SU-DHL-6 (cell line): ENCODE measurements at regions not wholly inside any gene's neighbourhood (a gene's known extent, or its start where the extent isn't known, plus 50 kb on each side); places are given as distances from the start of the nearest gene placed in this dataset.

Experiments used
- H2AFZ ChIP-seq: fragments of 200-600 bp; sonication (generic); 2 replicates; pipeline ENCODE4 v1.6.1; 2014; ENCODE audit warnings: low read depth, mild to moderate bottlenecking, moderate library complexity, mixed read lengths, antibody characterized with exemption, low read length; ENCODE audit not compliant: severe bottlenecking
- H3F3A ChIP-seq: fragments of 200-600 bp; shearing (Covaris generic); 2 replicates; pipeline ENCODE4 v1.6.0; 2016; ENCODE audit warnings: antibody characterized with exemption, mild to moderate bottlenecking; ENCODE audit not compliant: insufficient read depth
- H3K27ac ChIP-seq: fragments of 200-600 bp; sonication (generic); 2 replicates; pipeline ENCODE4 v1.5.1; 2016; ENCODE audit warnings: low read depth, mild to moderate bottlenecking, low read length, moderate library complexity, mixed read lengths
- H3K27me3 ChIP-seq: fragments of 200-600 bp; sonication (generic), shearing (Covaris generic); 2 replicates; pipeline ENCODE4 v1.6.0; 2014; ENCODE audit warnings: mild to moderate bottlenecking, low read length
- H3K36me3 ChIP-seq: fragments of 200-600 bp; sonication (generic); 2 replicates; pipeline ENCODE4 v1.6.1; 2014; ENCODE audit warnings: mild to moderate bottlenecking, low read length, mixed read lengths
- H3K4me2 ChIP-seq: fragments of 300-600, 200-600 bp; shearing (Covaris generic), sonication (generic); 2 replicates; pipeline ENCODE4 v1.6.0; 2014; ENCODE audit warnings: low read length, low read depth, mild to moderate bottlenecking; ENCODE audit not compliant: poor library complexity, severe bottlenecking
- H3K4me3 ChIP-seq: fragments of 200-600 bp; sonication (generic); 2 replicates; pipeline ENCODE4 v1.5.1; 2014; ENCODE audit warnings: antibody characterized with exemption, low read length, mild to moderate bottlenecking, mixed read lengths; ENCODE audit not compliant: insufficient read depth, poor library complexity, severe bottlenecking
- H3K79me2 ChIP-seq: fragments of 200-600 bp; sonication (generic); 2 replicates; pipeline ENCODE4 v1.6.1; 2014; ENCODE audit warnings: mild to moderate bottlenecking, low read length, moderate library complexity; ENCODE audit not compliant: insufficient read depth
- H3K9ac ChIP-seq: fragments of 200-600 bp; sonication (generic); 2 replicates; pipeline ENCODE4 v1.7.0; 2014; ENCODE audit warnings: mild to moderate bottlenecking, low read length
- H3K9me2 ChIP-seq: fragments of 200-600 bp; sonication (generic); replicated peaks from 2 replicates; pipeline ENCODE4 v1.6.1; 2014; ENCODE audit warnings: low read length; ENCODE audit not compliant: insufficient read depth
- H3K9me3 ChIP-seq: fragments of 200-600 bp; sonication (generic); 2 replicates; pipeline ENCODE4 v1.6.1; 2014; ENCODE audit warnings: low read length, mixed read lengths; ENCODE audit not compliant: insufficient read depth
- H4K20me1 ChIP-seq: fragments of 200-600 bp; sonication (generic); 2 replicates; pipeline ENCODE4 v1.6.1; 2014; ENCODE audit warnings: low read depth, mild to moderate bottlenecking, antibody characterized with exemption, low read length, moderate library complexity, mixed read lengths
- EZH2phosphoT487 ChIP-seq: fragments of 200-600 bp; sonication (generic), shearing (Covaris generic); conservative IDR thresholded peaks from 2 replicates; pipeline ENCODE4 v1.6.1; 2018; ENCODE audit warnings: mild to moderate bottlenecking, antibody characterized with exemption, low read length, moderate library complexity, mixed read lengths
- TF ChIP-seq, protein P1 (sequence below): fragments of 200-600 bp; sonication (generic); IDR thresholded peaks from one replicate; pipeline ENCODE4 v1.5.1; 2017; ENCODE audit warnings: antibody characterized with exemption, mild to moderate bottlenecking, low read length, moderate library complexity; ENCODE audit not compliant: insufficient read depth, poor library complexity, severe bottlenecking

DNA sequence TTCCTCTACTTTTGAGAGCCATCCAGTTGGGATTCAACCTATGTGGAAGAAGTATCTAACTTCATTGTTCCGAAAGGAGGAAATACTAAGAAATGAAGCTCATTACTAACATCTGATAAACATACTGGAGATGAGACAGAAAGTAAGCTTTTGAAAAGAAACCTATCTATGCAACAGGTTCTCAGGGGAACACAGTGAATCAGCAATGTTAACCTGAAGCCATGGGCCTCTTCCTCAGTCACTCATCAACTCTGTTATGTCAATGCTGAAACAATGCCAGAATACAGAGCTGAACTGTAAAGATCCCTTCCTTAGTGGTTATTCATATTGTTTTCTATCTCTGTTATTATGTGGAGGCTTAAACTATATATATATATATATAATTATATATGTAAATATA, 55.5 kb upstream of the ESRRG start:
- no peak for TF ChIP-seq EZH2phosphoT487
- TF ChIP-seq, protein P1, sequence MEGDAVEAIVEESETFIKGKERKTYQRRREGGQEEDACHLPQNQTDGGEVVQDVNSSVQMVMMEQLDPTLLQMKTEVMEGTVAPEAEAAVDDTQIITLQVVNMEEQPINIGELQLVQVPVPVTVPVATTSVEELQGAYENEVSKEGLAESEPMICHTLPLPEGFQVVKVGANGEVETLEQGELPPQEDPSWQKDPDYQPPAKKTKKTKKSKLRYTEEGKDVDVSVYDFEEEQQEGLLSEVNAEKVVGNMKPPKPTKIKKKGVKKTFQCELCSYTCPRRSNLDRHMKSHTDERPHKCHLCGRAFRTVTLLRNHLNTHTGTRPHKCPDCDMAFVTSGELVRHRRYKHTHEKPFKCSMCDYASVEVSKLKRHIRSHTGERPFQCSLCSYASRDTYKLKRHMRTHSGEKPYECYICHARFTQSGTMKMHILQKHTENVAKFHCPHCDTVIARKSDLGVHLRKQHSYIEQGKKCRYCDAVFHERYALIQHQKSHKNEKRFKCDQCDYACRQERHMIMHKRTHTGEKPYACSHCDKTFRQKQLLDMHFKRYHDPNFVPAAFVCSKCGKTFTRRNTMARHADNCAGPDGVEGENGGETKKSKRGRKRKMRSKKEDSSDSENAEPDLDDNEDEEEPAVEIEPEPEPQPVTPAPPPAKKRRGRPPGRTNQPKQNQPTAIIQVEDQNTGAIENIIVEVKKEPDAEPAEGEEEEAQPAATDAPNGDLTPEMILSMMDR: no peak
- no peaks in the 10 kb centered on the region for H4K20me1 ChIP-seq
- no peaks in the 10 kb centered on the region for H3K79me2 ChIP-seq
- H3K27ac ChIP-seq: no peak overlapping the region
- H3K9me3 ChIP-seq: no peaks in the 10 kb centered on the region
- H3K9me2 ChIP-seq: no peaks in the 10 kb centered on the region
- no peaks in the 10 kb centered on the region for H3K36me3 ChIP-seq
- no peaks in the 10 kb centered on the region for H3K27me3 ChIP-seq
- H3K4me2 ChIP-seq: no peak overlapping the region
- no peak overlapping the region for H2AFZ ChIP-seq
- no peak overlapping the region for H3K9ac ChIP-seq
- no peak overlapping the region for H3K4me3 ChIP-seq
- H3F3A ChIP-seq: no peaks in the 10 kb centered on the region

DNA sequence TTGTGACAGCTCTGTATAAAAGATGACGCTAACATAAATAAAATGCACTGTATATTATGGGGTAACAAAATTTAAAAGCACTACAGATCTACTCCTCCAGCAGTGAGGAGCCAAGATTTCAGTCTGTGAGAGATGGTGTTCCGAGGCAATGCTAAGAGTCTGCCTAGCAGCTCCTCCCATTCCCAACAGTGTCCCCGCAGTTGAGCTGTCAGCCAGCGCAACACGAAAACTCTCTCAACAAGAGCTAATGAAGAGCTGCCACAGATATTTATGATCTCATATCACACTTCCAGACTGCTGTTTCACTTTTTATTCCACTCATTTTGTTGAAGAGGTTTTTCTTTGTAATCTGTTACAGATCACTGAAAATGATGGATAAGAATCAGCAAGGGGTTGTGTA, 53.9 kb upstream of the ESRRG start:
- no peaks in the 10 kb centered on the region for H4K20me1 ChIP-seq
- no peaks in the 10 kb centered on the region for H3K36me3 ChIP-seq
- H3K27ac ChIP-seq: no peak overlapping the region
- H3K79me2 ChIP-seq: no peaks in the 10 kb centered on the region
- no peak overlapping the region for H3K4me3 ChIP-seq
- TF ChIP-seq EZH2phosphoT487: no peak
- TF ChIP-seq, protein P1: no peak
- H3K9me2 ChIP-seq: no peaks in the 10 kb centered on the region
- no peaks in the 10 kb centered on the region for H3F3A ChIP-seq
- H3K27me3 ChIP-seq: no peaks in the 10 kb centered on the region
- no peaks in the 10 kb centered on the region for H3K9me3 ChIP-seq
- H3K4me2 ChIP-seq: no peak overlapping the region
- H2AFZ ChIP-seq: no peak overlapping the region
- no peak overlapping the region for H3K9ac ChIP-seq
